HG03439 (cell line): ENCODE measurements at regions not wholly inside any gene's neighbourhood (a gene's known extent, or its start where the extent isn't known, plus 50 kb on each side); places are given as distances from the start of the nearest gene placed in this dataset.

Experiments
- ATAC-seq: cut with Tn5 transposase; IDR thresholded peaks from one replicate; pipeline ENCODE4 v1.9.1; 2021; ENCODE audit warnings: mild to moderate bottlenecking, moderate library complexity; ENCODE audit not compliant: unreplicated experiment

DNA sequence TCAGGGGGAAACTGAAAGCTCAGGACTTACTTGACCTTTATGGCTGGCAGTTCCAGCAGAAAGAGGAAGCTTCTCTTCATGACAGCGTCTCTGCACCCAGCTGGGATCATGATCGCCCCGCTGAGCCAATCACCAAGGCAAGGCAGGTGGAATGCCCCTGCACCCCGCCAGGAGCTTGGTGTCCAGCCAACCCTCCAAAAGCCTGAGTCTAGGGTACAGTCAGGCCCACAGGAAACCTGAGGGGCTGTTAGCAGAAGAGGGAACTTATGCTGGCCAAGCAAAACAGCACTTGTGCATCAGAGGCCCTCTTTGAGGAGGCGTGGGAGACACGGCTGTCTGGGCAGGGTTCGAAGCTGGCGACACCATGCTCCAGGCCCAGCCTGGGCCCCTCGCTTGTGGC, 188.3 kb upstream of the GMDS start:
- ATAC-seq: no peak

DNA sequence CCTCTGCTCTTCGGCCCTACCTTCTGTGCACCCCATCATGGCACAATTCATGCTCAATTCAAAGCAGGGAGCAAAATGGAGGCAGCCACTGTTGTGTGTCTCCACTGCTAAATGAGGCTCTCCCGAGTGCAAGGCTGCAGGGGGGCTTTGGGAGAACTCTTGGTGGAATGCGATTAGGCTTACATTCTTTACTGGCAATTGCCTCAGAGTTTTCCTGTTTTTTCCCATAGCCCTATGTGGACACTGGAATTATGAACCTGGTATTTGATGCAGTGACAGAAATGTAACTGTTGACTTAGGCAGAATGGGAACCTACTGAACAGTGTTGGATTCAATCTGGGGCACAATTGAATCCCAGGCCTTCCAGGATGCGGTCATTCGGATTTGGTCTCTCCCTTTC, 187.9 kb upstream of the GMDS start:
- ATAC-seq: no peak

DNA sequence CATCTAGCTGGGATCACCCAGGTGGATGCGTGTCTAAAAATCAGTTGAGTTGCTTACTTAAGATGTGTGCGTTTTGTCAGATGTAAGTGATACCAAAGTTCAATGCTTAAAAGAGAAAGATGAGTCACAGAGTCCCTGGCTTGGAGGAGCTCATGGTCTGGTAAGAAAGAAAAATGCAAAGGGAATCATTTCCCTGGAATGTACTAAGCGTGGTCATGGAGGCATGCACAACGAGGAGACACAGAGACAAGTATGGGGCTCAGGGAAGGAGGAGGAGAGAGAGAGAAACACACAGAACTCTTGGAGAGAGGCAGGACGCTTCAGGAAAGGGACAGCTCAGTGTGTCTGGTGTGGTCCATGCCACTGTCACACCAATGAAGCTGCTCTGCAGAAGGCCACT, 186.9 kb upstream of the GMDS start:
- ATAC-seq: no peak

DNA sequence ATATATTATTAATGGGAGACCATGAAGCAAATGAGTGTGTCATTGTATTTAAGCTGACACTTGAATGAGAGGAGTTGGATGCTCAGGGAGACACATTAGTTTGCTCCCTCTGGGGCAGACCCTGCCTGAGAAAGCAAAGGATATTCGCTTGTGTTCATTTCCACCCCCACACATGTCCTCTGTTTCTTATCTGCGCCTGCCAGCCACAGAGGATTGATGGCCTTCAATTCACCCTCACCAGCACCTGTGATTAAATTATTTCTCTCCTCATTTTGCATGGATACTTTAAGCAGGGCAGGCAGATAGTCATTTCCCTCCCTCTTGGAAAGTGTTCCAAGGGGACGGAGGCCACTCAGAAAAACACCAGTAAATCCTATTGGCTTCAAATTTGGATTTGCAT, 185.2 kb upstream of the GMDS start:
- ATAC-seq: no peak

DNA sequence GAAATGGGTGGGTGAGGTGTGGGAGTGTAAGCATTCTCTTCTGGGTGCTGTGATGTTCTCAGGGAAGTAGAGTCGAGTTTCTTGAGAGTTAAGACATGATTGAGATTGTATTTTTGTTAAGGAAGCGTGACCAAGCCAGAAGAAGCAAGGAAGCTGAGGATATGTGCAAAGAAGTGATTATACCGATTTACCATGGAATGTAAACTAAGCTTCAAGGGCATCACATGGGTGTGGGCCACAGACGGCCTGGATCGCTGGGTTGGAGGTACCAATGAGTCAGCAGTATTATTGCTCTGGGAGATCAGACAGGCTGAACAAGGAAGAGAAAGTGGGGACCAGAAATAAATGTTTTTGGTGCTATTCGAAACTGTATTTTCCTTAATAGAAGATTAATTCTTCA, 184.1 kb upstream of the GMDS start:
- ATAC-seq: no peak

DNA sequence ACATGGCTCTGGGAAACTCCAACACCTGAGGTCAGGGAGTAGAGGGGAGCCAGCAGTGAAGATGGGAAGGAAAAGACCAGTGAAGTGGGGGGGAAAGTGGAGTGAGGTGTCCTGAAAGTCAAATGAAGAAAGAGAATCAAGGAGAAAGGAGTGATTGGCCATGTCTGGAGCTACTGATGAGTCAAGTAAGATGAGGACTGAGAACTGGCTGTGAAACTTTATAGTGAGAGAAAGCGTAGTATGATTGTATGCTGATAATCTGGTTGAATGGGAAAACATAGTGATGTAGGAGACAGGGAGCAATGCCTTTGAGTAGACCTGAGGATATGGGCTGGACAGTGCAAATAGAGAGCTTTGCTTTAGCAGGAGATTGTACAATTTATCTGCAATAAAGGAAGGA, 183.6 kb upstream of the GMDS start:
- no peak for ATAC-seq

DNA sequence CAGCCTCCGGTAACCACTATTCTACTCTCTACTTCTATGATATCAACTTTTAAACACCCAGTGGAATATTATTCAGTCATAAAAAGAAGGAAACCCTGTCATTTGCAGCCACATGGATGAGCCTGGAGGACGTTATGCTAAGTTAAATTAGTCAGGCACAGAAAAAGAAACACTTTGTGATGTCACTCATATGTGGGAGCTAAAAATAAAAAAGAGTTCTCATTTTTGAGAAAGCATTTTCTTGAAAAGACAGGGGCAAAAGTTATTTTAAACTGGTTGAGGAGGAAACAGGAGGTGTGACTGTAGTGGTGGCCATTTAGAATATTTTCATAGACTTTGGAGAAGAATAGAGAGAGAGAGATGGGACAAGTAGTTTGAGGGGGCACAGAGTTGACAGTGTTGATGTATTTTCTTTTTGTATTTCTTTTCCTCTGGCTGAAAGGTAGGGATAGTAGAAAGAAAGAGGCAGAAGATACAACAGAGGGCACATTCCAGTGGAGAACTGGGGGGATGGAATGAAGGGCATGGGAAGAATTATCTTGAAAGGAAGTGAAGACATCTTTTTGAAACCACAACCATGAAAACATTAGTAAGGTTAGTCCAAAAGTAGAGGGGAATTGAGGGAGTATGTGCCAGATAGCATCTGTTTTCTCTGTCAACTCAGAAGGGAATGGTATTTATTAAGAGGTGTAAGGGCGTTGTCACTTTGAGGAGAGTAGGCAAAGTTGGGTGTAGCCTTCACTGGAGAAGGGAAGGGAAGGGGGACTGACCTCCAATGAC, 181.3 kb upstream of the GMDS start:
- no peak for ATAC-seq

DNA sequence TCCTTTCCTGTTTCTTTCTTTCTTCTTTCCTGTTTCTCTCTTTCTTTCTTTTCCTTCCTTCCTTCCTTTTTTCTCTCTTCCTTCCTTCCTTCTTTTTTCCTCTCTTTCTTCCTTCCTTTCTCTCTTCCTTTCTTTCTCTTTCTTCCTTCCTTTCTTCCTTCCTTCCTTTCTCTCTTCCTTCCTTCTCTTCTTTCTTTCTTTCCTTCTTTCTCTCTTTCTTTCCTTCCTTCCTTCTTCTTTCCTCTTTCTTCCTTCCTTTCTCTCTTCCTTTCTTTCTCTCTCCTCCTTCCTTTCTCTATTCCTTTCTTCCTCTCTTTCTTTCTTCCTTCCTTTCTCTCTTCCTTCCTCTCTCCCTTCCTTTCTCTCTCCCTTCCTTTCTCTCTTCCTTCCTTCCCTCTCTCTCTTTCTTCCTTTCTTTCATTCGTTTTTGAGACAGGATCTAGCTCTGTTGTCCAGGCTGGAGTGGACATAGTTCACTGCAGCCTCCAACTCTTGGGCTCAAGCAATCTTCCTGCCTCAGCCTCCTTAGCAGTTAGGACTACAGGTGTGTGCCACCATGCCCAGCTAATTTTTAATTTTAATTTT, 170.8 kb upstream of the GMDS start:
- ATAC-seq: no peak

DNA sequence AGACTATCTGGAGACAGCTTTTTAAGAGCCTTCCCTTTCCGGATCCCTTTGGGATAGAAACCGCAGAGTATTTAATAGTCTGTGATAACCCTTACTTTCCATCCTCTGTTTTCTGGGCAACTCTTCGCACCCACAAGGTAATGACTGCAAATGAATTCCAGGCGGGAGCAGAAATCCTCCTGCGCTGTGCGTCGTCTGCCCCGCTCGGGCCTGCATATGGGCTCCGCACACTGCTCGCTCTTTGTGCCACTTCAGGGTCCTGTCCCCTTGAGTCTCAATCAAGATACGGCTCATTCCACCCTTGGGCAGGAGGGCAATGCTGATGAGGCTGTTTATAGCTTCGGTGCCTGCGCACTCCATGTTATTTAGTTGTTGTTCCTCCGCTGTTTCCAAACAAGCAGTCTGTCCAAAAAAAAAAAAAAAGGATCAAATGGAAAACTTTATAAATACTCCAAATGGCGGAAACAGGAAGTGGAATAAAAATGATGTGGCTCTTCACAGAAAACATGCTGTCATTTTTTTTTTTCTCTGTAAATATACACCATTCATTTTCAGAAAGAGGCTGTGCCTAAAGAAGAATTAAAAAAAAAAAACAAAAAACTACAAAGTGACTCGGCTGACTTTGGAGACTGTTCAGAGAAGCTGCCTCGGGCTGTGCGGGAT, 169.6 kb upstream of the GMDS start:
- ATAC-seq: no peak

DNA sequence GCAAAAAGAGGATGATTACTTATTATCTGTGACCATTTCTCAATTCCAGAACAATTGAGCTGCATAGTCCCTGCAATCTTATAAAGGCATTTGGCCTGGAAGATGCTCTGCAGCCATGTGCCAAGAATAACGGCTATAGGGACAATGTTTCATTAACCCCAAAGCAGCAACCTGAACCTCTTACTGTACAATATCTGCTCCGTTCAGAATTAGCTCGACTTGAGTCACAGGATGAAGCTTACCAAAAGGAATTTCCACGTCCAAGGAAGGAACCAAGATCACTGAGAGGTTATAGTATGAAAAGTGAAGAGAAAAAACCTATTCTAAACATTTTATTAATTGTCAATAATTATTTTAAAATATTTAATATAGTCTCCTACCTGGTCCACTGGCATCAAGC, 167.3 kb upstream of the GMDS start:
- ATAC-seq: no peak

DNA sequence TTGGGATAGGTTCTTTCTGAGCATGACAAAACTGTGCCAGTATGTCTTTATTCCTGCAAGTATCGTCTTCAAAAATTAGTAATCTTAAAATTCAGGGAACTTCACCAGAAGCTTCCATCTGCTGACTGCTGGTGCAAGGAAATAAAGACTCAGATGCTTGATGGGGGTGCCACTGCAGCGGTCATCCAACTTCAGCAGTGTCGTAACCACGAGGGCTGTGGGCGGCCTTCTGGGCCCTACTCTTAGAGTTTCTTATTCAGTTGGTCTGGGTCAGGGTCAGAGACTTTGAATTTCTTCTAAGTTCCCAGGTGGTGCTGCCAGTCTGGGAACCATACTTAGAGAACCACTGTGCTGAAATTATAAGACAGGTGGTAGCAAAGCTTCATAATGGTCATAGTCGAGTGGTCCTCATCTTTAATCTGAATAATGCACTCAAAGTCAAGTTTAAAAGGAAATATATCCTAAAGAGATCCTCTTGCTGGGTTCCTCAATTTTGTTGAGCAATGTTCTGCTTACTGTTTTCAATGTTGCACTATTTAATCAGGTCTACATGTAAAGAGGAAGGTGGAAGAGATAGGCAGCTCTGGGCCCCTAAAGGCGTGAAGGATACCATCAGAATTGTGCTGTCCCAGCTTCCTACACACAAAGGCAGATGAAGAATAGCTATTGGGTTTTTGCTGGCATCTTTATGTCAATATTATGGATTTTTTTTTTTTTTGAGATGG, 165.4 kb upstream of the GMDS start:
- no peak for ATAC-seq

DNA sequence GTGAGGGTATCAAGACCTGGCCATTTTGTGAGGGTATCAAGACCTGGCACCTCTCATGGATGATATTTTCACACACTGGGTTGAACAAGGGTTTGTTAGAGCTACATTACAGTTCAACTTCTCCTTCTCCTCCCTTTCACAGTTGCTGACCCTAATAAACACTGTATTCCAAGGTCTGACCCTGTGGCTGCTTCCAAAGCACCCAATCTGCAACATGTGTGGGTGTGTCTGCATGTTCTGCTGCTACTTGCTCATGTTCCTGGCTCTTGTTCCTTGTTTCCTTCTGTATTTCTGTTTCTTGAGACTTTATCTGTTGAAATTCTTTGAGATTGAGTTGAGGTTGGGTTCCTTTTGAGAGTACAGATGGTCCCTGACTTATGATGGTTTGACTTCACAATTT, 162.1 kb upstream of the GMDS start:
- ATAC-seq: no peak

DNA sequence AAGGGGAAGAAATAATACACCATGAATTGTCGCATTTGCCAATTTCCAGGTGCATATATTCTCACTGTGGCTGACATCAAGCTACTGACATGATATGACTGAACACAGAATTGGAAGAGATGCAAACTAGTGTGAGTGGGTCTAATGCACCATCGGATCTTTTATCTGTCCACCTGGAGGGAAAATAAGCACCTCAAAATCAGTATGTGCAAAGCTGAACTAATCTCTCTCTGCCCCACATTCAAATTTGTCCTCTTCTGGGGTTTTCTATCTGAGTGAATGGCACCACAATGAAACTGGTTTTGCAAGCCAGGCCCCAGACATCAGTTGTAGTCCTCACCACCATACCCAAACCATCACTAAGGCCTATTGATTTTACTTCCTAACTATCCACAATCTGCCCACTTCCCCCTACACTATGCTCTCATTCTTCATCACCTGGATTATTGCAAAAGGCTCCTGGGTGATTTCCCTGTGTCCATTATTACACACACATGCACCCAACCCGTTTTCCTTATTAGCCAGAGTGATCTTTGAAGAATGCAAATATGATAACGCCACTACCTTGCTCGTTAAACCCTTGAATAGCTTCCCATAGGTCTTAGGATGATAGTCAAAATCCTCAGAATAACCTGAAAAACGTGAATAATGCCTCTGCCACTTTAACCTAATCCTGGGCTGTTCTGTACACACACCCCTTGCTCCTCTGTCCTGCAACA, 159.0 kb upstream of the GMDS start:
- ATAC-seq: no peak

DNA sequence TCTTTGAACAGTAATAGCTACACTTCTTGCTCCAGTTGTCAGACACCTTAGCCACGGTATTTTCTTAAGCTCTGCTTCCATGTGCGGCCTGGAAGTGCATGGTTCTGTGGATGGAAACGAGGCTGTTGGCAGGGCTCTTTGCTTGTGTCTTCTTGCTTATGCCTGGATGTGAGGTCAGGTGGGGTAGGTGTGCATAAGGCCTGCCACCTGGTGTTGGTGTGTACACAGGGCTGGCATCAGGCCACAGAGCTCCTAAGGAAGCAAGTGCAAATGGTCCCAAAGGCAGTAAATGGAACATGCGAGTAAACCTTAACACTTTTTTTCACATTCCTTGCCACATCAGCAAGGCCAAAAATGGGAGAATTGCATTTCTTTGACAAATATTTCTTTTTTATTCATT, 158.1 kb upstream of the GMDS start:
- ATAC-seq: no peak

DNA sequence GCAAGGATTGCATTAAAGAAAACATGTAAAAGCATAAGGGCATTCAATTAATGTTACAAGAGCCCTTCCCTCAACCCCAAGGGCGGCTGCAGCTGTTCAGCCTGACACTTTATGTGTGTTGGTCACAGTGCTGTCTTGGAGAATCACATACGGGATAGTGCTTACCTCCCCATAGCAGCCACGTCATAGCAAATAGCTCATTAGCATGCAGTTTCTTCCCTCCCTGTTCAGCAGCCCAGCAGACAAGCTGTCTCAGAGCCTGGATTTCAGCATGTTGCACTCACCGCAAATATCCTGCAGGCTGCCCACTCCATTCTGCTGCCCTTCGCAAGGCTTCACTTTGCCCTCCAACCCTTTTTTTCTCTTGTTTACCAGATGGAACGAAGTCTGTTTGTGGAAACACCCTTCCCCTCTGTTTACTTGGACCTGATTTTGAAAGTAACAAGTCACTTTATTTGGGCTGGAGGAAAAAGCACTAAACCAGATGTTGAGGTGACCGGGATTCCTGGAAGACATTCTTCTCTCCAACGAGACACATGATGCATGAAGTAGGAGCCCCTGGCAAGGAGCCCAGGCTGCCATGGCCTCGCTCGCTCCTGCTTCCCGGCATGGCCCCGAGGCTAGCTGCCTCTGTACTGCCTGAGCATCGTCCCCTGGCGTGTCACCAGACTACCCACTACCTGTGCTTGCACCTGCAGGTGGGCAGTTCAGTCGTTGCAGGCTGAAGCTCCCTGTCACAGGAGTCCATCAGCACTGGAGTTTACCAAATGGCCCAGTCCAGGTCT, 151.6 kb upstream of the GMDS start:
- no peak for ATAC-seq

DNA sequence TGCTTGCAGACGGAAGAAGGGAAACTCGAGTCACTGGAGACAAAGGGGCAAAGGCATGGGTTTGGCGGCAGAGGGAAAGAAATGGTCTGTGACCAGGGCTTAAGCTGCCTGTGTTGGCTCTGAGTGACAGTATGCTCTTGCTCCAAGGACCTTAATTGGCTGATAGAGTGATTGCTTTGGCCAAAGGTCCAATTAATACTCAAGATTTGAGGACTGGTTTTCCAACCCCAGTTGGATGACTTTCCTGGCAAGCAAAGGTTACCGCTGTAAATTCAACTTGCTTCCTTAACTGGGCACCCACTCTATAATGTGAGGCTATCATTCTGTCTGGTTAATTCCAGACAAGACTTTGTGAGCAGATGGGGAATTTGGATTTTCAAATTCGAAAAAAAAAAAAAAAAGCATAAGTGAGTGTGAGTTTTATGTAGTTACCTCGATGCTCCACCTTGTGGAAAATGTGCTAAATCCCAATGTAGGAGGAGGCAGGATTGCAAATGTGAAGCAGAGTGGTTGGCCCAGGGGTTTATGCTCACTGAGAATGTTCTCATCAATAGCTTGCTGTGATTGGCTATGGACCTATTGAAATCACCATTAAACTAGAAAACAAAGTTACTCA, 150.7 kb upstream of the GMDS start:
- ATAC-seq: no peak

DNA sequence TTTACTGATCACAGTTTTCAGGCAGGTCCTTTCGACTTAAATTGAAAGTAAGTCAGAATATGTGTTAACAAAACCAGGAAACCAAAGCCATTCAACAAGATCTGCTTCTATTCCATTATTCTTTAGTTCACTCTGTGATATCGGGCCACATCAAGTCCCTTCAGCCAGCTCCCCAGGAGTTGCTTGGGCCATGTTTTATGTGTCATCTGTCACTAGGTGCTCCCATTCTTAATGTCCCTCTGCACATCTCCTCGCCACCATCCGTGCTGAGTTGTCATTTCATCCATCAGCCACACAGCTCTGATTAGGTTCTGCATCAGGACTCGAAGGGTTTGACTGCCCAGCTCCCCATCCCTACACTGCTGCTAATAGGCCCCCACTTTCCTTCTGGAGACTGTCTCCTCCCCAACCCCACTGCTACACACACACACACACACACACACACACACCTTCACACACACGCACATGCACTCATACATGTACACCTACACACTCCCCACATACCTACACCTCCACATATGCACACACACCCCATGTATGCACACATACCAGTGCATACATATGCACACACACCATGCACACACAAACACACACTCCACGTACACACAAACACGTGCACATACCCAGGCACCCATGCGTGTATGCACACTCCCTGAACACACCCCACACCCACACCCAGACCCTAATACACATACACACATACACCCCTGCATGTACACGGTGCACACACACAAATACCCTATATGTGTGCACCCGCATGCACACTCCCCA, 143.3 kb upstream of the GMDS start:
- no peak for ATAC-seq

DNA sequence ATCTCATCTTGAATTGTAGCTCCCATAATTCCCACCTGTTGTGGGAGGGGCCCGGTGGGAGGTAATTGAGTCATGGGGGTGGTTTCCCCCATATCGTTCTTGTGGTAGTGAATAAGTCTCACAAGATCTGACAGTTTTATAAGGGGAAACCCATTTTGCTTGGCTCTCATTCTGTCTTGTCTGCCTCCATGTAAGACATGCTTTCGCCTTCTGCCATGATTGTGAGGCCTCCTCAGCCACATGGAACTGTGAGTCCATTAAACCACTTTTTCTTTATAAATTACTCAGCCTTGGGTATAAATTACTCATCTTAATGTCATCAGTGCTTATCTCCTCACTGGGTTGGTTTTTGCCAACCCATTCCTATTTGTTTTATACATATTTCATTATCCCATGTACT, 142.0 kb upstream of the GMDS start:
- no peak for ATAC-seq

DNA sequence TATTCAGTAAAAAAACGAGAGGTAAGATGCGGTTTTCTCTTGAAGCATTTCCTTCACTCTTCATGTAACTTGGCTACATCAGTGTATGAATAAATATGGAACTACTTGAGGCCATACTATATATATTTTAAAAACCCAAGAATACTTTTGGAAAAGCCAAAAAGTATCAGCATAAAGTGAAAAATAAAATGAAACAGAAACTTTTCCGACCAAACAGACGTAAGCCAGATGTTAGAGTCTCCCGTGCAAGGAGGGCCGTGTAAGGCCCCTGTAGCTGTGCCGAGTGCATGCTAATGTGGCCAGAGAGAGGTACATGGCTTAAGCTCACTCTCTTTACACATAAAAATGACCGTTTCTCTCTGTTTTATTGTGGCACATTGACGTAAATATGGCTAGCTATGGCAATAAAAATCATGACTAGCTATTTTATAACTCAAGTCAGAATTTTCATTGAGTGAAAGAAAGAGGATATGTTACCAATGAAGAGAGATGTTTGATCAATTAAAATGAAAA, 140.1 kb upstream of the GMDS start:
- ATAC-seq: no peak
